Activated CD8-positive, alpha-beta memory T cell treated with anti-CD3 and anti-CD28 coated beads for 48 hours (primary cell): ENCODE measurements at regions not wholly inside any gene's neighbourhood (a gene's known extent, or its start where the extent isn't known, plus 50 kb on each side); places are given as distances from the start of the nearest gene placed in this dataset.

Experiments used
- DNase-seq, 3 experiments: peaks; one replicate each; pipeline ENCODE4 v3.0.0-alpha.2; 2020; ENCODE audit warnings: low read depth in 2 of 3, low spot score in 2 of 3

DNA sequence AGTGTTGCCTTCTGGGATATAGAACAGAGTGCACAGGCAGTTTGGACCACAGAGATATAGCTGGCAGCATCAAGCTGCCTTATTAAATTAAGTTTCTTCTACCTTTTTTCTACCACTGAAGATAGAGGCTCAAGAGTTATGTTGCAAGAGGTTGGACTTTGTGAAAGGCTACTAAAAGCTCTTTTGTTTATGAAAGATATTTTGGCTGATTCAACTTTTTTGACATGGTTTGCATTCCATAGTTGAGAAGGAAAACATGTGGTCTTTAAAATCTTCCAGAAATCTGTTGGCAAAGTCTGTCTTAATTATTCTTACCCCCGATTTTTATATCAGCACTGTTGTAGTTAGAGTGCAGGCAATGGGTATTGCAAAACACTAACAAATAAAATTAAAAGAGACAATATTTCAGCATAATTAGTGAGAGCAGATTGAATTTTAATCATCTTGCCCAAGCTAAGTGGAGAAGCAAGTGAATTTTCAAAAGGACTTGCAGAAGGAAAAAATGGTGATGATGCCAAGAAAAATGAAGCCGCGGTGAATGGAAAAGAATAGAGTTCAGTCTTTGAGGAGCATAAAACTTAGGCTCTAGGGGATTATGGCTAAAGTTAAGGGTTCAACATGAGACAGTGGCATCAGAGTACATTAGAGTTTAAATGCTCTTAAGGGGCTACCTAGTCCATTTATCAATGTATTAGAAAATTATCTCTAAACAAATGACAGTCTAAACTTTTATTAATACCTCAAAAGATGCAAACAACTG lies 450.9 kb upstream of the CNTNAP2 start:
- DNase-seq = no peak

GRCh38 chr7:145655666-145656065 lies 460.9 kb upstream of the CNTNAP2 start:
- no peak for DNase-seq

DNA sequence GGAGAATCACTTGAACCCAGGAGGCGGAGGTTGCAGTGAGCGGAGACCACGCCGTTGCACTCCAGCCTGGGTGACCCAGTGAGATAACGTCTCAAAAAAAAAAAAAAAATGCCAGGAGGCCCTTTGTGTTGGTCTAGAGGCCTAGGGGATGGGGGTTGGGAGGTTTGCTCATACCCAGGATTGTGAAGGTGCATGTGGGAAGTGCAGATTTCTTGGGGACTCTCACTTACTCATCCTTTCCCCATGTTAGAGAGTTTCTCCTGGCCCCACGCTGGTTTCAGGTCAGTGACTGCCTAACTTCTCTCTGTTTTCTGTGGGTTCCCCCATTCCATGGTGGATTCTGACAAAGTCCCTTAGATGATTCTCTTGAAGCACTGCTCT lies 471.5 kb upstream of the CNTNAP2 start:
- DNase-seq = no peak

GRCh38 chr7:145644426-145645134 lies 472.0 kb upstream of the CNTNAP2 start:
- DNase-seq = no peak

GRCh38 chr7:145643981-145644380 lies 472.6 kb upstream of the CNTNAP2 start:
- no peak for DNase-seq

GRCh38 chr7:145633513-145633912 lies 483.1 kb upstream of the CNTNAP2 start:
- no peak for DNase-seq

DNA sequence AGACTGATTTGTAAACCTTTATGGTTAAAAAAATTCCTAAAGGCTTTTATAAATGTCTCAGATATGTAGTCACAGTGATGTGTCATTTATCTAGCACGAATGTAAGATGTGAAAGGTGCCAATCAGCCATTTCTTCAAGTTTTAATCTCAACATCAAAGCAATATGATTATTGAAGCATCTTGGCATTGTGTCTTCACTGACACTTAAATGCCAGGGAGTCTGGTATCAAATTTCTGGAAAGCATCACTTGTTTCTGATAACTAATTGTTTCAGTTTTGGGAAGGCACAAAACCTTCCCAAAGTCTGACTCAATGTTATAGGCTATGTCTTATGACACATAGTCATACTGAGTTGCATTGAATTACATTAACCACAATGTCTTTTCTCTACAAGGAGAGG lies 492.0 kb upstream of the CNTNAP2 start:
- DNase-seq = no peak

DNA sequence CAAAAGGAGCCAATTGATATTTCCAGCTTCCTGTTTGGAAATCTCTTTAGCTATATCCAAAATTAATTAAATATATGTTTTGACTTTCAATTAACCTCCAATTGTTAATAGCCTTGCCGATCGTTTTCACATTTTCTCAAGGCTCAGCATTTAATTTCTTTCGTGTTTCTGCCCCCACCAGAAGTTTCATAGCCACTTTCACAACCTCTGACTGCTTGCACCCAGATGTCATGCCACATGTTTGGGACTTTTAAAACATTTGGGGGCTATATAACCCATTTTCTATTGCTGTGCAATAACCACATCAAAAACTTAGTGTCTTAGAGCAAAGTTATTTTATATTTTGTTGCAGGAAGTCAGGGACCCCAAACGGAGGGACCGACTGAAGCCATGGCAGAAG lies 510.6 kb upstream of the CNTNAP2 start:
- no peak for DNase-seq

- no peak for DNase-seq
Observed at GRCh38 chr7:145599376-145599775, 517.2 kb upstream of the CNTNAP2 start.

DNA sequence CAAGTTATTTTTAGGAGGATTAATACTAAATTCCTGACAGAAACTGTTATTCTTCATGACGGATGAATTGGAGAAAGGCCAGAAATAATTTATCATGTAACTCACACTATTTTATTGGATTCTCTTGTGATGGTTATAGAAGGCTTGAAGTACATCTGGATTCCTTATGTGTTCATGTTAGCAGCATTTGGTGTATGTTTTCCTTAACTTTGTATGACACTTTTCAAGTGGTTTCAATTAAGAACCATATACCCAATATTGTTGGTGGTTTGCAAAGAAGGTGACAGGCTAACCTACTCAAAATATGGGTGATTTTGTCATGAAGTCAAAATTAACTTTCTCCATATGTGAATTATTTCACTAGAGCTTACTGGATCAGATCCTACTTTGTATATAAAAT lies 532.2 kb upstream of the CNTNAP2 start:
- DNase-seq = no peak

DNA sequence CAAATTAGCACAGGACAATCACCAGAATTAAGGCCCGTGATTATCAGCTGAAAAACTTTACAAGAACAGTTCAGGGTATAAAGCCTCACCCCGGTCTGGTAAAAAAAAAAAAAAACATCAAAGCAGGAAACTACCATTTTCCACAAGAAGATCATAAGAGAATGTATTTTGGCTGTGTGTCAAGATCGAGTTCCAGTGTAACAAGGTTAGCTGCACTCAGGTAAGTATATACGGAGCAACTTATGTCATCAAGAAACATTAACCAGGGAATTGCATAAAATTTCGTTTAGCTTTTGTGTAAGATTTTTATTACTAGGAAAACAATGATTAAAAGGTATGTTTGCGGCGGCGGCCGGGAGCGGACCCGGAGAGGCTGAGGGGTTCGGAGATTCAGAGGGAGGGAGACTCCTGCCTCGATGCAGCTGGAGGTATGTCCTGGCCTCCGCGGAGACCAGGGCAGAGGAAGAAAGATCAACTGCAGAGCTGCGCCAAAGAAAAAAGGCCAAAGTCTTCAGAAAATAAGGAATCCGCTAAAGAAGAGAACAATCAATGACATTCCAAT lies 533.8 kb upstream of the CNTNAP2 start:
- no peak for DNase-seq

DNA sequence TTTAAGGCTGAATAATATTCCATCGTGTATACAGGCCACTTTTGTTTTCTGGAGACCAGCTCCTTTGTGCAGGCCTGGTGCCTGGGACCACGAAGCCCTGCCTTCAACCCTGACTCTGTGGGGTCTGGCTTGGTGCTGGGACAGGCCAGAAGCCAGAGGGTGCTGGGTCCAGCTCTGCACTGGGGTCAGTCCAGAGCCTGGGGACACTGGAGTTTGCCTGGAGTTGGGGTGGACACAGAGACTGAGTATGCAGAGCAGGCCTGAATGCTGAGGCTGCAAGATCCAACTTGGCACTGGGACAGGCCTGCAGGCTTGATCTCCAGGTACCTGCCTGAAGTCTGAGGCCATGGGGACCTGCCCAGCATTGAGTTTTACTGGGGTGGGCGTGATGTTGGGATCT lies 558.8 kb upstream of the CNTNAP2 start:
- no peak for DNase-seq

- DNase-seq = no peak
Observed at GRCh38 chr7:145543242-145543641, 573.4 kb upstream of the CNTNAP2 start.

GRCh38 chr7:145539910-145540309 lies 576.7 kb upstream of the CNTNAP2 start:
- no peak for DNase-seq

- DNase-seq = no peak
Observed at GRCh38 chr7:145534301-145534700, 582.3 kb upstream of the CNTNAP2 start.

DNA sequence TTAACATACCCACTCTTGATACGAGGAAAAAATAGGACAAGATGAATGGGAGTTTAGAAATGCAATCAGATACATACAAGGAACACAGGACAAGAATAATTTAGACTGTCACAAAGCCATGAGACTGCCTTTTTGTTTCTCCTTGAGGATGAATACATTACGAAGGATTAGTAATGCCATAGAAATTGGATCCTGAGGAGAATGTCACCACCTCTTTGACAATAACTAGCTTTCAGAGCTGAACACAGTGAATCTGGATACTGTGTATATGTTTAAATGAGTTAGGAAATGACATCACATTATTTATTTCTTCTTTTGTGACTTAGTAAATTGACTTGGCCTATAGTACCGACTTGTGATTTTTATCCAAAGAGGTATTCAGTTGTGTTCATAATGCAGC lies 596.3 kb upstream of the CNTNAP2 start:
- no peak for DNase-seq

GRCh38 chr7:145511004-145511403 lies 605.6 kb upstream of the CNTNAP2 start:
- DNase-seq = no peak

DNA sequence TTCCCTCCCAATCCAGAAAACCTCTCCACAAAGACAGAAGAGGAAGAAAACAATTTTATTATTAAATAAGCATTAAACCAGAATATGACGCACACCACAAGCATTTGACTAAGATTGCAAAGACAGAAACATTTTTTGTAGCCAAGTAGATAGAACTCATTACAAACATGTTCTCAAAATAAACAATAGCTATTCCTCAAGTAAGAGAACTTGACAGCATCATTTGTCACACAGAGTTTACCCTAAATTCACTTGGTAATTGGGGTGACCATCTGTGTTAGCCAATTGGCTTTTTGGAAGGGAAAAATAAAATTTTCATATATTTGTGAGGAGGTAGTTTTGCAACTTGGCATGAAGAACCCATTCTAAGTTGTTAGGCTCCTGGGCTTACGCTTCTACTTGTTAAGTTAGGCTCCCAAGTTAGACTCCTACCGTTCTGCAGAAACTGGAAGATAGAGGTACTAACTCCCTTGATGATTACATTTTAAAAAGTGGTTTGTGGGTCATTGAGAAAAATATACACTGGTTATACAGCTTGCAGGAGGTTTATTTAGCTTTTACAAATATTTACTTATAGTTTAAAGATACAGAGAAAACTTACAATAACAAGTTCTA lies 618.6 kb upstream of the CNTNAP2 start:
- no peak for DNase-seq

DNA sequence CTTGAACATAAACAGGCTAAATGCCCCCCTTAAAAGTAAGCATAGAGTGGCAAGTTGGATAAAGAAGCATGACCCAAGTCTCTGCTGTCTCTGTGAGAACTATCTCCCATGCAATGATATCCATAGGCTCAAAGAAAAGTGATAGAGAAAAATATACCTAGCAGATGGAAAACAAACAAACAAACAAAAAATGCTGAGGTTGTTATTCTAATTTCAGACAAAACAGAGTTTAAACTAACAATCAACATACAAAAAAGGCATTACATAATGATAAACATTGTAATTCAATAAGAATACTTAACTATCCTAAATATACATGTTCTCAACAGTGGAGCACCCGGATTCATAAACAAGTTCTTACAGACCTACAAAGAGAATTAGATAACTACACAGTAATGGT lies 626.2 kb upstream of the CNTNAP2 start:
- DNase-seq = no peak

- DNase-seq = no peak
Observed at GRCh38 chr7:145489609-145490008, 627.0 kb upstream of the CNTNAP2 start.

- DNase-seq = no peak
Observed at GRCh38 chr7:145488816-145489215, 627.8 kb upstream of the CNTNAP2 start.

DNA sequence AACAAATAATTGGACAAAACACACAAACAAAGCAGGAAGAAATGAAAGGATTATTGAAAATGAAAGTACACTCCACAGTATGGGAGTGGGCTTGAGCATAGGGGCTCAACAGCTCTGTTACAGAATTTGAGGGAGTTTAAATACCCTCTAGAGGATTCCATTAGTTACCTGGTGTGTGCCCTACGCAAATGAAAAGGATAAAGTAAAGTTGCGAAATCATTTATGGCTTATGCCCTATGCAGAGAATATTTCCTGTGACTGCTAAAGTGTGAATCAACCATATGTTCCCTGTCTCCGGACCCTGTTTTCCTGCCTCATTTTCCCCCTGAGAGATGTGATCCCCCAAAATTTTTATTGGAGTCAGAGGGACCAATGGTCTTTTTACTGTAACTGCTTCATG lies 634.6 kb upstream of the CNTNAP2 start:
- DNase-seq = no peak
